ENCODE measurements at regions not wholly inside any gene's neighbourhood (a gene's known extent, or its start where the extent isn't known, plus 50 kb on each side); places are given as distances from the start of the nearest gene placed in this dataset.

GRCh38 chr10:2278363-2278762, 541.0 kb upstream of the ADARB2 start:
- DNase-seq (ENCODE audit: low spot score), result no peak
- TF ChIP-seq CTCF (IDR thresholded peaks at IDR 0.05; ENCODE audit: extremely low read depth, insufficient read depth, missing control alignments), result no peak
- in situ Hi-C loops (cut with MboI; ENCODE audit: low pct_unique_long_range_greater_than_20kb, low sequenced_read_pairs, unreplicated experiment), result no loop called here

- in situ Hi-C loops (cut with MboI; ENCODE audit: low pct_unique_long_range_greater_than_20kb, low sequenced_read_pairs, unreplicated experiment), result no loop called here
- no peak for DNase-seq (ENCODE audit: low spot score)
- no peak for TF ChIP-seq CTCF (IDR thresholded peaks at IDR 0.05; ENCODE audit: extremely low read depth, insufficient read depth, missing control alignments)
Observed at GRCh38 chr10:2263561-2263960, 526.2 kb upstream of the ADARB2 start.

- in situ Hi-C loops (cut with MboI; ENCODE audit: low pct_unique_long_range_greater_than_20kb, low sequenced_read_pairs, unreplicated experiment), result no loop called here
Observed at GRCh38 chr10:2262878-2263277, 525.6 kb upstream of the ADARB2 start.

GRCh38 chr10:2262333-2262732, 525.0 kb upstream of the ADARB2 start:
- in situ Hi-C loops (cut with MboI; ENCODE audit: low pct_unique_long_range_greater_than_20kb, low sequenced_read_pairs, unreplicated experiment), result no loop called here
- no peak for TF ChIP-seq CTCF (IDR thresholded peaks at IDR 0.05; ENCODE audit: extremely low read depth, insufficient read depth, missing control alignments)

More at GRCh38 chr10:2262878-2263277, 525.6 kb upstream of the ADARB2 start:
- no peak for TF ChIP-seq CTCF (IDR thresholded peaks at IDR 0.05; ENCODE audit: extremely low read depth, insufficient read depth, missing control alignments)
- no peak for DNase-seq (ENCODE audit: low spot score)

GRCh38 chr10:2256241-2256640, 518.9 kb upstream of the ADARB2 start:
- no peak for TF ChIP-seq CTCF (IDR thresholded peaks at IDR 0.05; ENCODE audit: extremely low read depth, insufficient read depth, missing control alignments)
- in situ Hi-C loops (cut with MboI; ENCODE audit: low pct_unique_long_range_greater_than_20kb, low sequenced_read_pairs, unreplicated experiment), result no loop called here
- DNase-seq (ENCODE audit: low spot score), result no peak

More at GRCh38 chr10:2262333-2262732, 525.0 kb upstream of the ADARB2 start:
- no peak for DNase-seq (ENCODE audit: low spot score)

GRCh38 chr10:2252096-2252495, 514.8 kb upstream of the ADARB2 start:
- no peak for DNase-seq (ENCODE audit: low spot score)

More at GRCh38 chr10:2252096-2252495, 514.8 kb upstream of the ADARB2 start:
- in situ Hi-C loops (cut with MboI; ENCODE audit: low pct_unique_long_range_greater_than_20kb, low sequenced_read_pairs, unreplicated experiment), result no loop called here
- no peak for TF ChIP-seq CTCF (IDR thresholded peaks at IDR 0.05; ENCODE audit: extremely low read depth, insufficient read depth, missing control alignments)

Data from GM13977 (cell line).